ENCODE measurements at regions not wholly inside any gene's neighbourhood (a gene's known extent, or its start where the extent isn't known, plus 50 kb on each side); places are given as distances from the start of the nearest gene placed in this dataset.

GRCh38 chr15:69535998-69536397 is 83.4 kb downstream of the RPLP1 start:
- no peak for TF ChIP-seq FOXK2 (IDR thresholded peaks at IDR 0.05)
- TF ChIP-seq SP1 (IDR thresholded peaks at IDR 0.05), result no peak
- TF ChIP-seq BHLHE40 (IDR thresholded peaks at IDR 0.05; ENCODE audit: borderline replicate concordance), result no peak

All from HEK293T (cell line).